Heart left ventricle (tissue), 13 donors: ENCODE measurements at regions not wholly inside any gene's neighbourhood (a gene's known extent, or its start where the extent isn't known, plus 50 kb on each side); places are given as distances from the start of the nearest gene placed in this dataset.

ENCODE experiments used
- CTCF ChIP-seq, 12 donors: fragments of 200-600 bp; sonication (generic) in 4 of 12; IDR thresholded peaks; one replicate each; pipeline versions ENCODE4 v1.5.0 to v1.8.0; 2018 to 2022; ENCODE audit warnings: antibody characterized with exemption in 12 of 12, mild to moderate bottlenecking in 5 of 12
- POLR2A ChIP-seq, 2 donors: fragments of 450-650 bp; IDR thresholded peaks; one replicate each; pipeline ENCODE4 v1.6.1; 2017; ENCODE audit warnings: antibody characterized with exemption in 2 of 2, mild to moderate bottlenecking in 2 of 2, moderate library complexity in 2 of 2
- donor health status: ischemic (EF 13 %, LVEDD 7.1; RV severe dilation, severe dysfunction).
- donor health status: DM: no; HTN: yes; CAD: no.
- donor health status: DM: no; HTN: no; CAD: no.
- donor health status: ischemic (EF 25% LVEDD 6.9; RV normal size, moderate dysfunction).
- donor health status: ischemic (EF 25% LVEDD 5.7; RV mildly dilated, moderate dysfunction).
- donor health status: ischemic (EF 35%, LVEDD 5.7; RV mildly dilated, moderate dysfunction).
- donor health status: nonischemic (EF 11% LVEDD 7.7; RV severe dilation, severe dysfunction).
- donor health status: DM: yes; HTN: yes; CAD: no.
- donor health status: PGD.
- donor health status: ischemic (EF 29% LVEDD 5.4; RV normal size, mild dysfunction).
- donor health status: nonischemic (EF 23%, LVEDD 6.1; RV moderate dilation, normal function).

GRCh38 chr9:110099236-110100095 is 108.5 kb downstream of the C9orf152 start:
- TF ChIP-seq CTCF (IDR thresholded peaks at IDR 0.05) (no peak), POLR2A (IDR thresholded peaks at IDR 0.05) (no peak)
